ENCODE measurements at regions not wholly inside any gene's neighbourhood (a gene's known extent, or its start where the extent isn't known, plus 50 kb on each side); places are given as distances from the start of the nearest gene placed in this dataset.

- no peak overlapping the region for H3K9ac ChIP-seq (ENCODE audit: low read length)
- TF ChIP-seq, protein P1, sequence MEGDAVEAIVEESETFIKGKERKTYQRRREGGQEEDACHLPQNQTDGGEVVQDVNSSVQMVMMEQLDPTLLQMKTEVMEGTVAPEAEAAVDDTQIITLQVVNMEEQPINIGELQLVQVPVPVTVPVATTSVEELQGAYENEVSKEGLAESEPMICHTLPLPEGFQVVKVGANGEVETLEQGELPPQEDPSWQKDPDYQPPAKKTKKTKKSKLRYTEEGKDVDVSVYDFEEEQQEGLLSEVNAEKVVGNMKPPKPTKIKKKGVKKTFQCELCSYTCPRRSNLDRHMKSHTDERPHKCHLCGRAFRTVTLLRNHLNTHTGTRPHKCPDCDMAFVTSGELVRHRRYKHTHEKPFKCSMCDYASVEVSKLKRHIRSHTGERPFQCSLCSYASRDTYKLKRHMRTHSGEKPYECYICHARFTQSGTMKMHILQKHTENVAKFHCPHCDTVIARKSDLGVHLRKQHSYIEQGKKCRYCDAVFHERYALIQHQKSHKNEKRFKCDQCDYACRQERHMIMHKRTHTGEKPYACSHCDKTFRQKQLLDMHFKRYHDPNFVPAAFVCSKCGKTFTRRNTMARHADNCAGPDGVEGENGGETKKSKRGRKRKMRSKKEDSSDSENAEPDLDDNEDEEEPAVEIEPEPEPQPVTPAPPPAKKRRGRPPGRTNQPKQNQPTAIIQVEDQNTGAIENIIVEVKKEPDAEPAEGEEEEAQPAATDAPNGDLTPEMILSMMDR (IDR thresholded peaks at IDR 0.05; ENCODE audit: low read length), result no peak
- TF ChIP-seq EZH2 (IDR thresholded peaks at IDR 0.05; ENCODE audit: borderline replicate concordance, low read length), result no peak
- no peaks in the 10 kb centered on the region for H3K4me1 ChIP-seq (ENCODE audit: insufficient read depth, low read length, severe bottlenecking)
- no peaks in the 10 kb centered on the region for H3K36me3 ChIP-seq (ENCODE audit: insufficient read depth, low read length)
- peaks cover 3% of the 10 kb centered on the region; the same call in 1 of the 2 replicates for H3F3A ChIP-seq (ENCODE audit: insufficient read depth, low read length)
- H3K79me2 ChIP-seq (ENCODE audit: insufficient read depth, low read length), result no peaks in the 10 kb centered on the region
- no peak overlapping the region for H3K4me2 ChIP-seq (ENCODE audit: low read length)
- H3K4me3 ChIP-seq (ENCODE audit: low read depth, low read length, poor library complexity, severe bottlenecking), result no peak overlapping the region
- H2AFZ ChIP-seq (ENCODE audit: low read length), result no peak overlapping the region
- H3K9me2 ChIP-seq (ENCODE audit: low read depth, low read length), result no peaks in the 10 kb centered on the region
- no peaks in the 10 kb centered on the region for H4K20me1 ChIP-seq (ENCODE audit: insufficient read depth, low read length)
- H3K27ac ChIP-seq (ENCODE audit: low read depth, low read length, poor library complexity, severe bottlenecking), result no peak overlapping the region
- H3K9me3 ChIP-seq (ENCODE audit: low read length), result no peaks in the 10 kb centered on the region
- H3K27me3 ChIP-seq (ENCODE audit: insufficient read depth, low read length), result no peaks in the 10 kb centered on the region
These were observed 718.2 kb upstream of the LRRN3 start for GRCh38 chr7:110372685-110373084.

DNA sequence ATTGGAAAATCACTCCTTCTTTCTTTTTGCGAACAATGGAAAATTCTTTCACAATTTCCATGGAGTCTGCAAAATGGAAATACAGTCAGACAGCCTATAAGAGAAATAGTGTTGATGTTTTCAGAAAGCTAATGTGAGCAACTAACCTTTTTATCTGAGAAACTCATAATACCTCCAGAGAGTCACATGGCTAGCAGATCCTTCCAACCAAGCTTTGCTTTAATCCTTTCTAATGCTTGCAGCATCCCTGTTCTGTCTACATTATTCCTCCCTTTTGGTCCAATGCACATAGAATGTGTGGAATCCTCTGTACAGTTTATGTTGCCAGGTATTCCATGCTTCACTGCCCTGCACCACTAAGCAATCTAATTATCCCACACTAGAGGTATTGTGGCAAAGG lies 717.5 kb upstream of the LRRN3 start:
- H2AFZ ChIP-seq (ENCODE audit: low read length), result no peak overlapping the region
- H3K27ac ChIP-seq (ENCODE audit: low read depth, low read length, poor library complexity, severe bottlenecking), result no peak overlapping the region
- no peak for TF ChIP-seq EZH2 (IDR thresholded peaks at IDR 0.05; ENCODE audit: borderline replicate concordance, low read length)
- TF ChIP-seq, protein P1 (IDR thresholded peaks at IDR 0.05; ENCODE audit: low read length), result no peak

DNA sequence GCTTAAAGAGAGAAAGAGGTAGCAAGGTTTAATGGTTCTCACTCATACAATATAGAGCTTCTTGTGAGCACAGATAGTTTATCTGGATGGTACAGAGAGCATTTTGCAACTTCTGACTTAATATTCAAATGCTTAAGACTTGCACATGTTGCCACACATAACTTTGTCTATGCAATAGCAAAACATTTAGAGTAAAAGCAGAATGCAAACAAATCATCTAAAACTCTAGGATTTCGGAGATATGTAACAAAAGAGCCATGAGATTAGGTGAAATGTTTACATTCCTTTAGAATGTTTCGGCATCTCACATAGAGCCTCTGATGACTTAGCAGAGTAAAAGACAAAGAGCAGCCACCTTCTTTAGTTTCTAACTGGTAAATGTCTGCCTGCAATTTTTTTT lies 717.1 kb upstream of the LRRN3 start:
- H3K4me1 ChIP-seq (ENCODE audit: insufficient read depth, low read length, severe bottlenecking), result no peaks in the 10 kb centered on the region
- H3K36me3 ChIP-seq (ENCODE audit: insufficient read depth, low read length), result no peaks in the 10 kb centered on the region
- no peak overlapping the region for H3K4me2 ChIP-seq (ENCODE audit: low read length)
- H3K9me2 ChIP-seq (ENCODE audit: low read depth, low read length), result no peaks in the 10 kb centered on the region
- no peaks in the 10 kb centered on the region for H3K79me2 ChIP-seq (ENCODE audit: insufficient read depth, low read length)
- no peak for TF ChIP-seq EZH2 (IDR thresholded peaks at IDR 0.05; ENCODE audit: borderline replicate concordance, low read length)
- TF ChIP-seq, protein P1 (IDR thresholded peaks at IDR 0.05; ENCODE audit: low read length), result no peak
- H3F3A ChIP-seq (ENCODE audit: insufficient read depth, low read length), result peaks cover 3% of the 10 kb centered on the region; the same call in 1 of the 2 replicates
- H3K27me3 ChIP-seq (ENCODE audit: insufficient read depth, low read length), result no peaks in the 10 kb centered on the region
- no peaks in the 10 kb centered on the region for H4K20me1 ChIP-seq (ENCODE audit: insufficient read depth, low read length)
- H3K9ac ChIP-seq (ENCODE audit: low read length), result no peak overlapping the region
- H3K27ac ChIP-seq (ENCODE audit: low read depth, low read length, poor library complexity, severe bottlenecking), result no peak overlapping the region
- H3K9me3 ChIP-seq (ENCODE audit: low read length), result no peaks in the 10 kb centered on the region
- H2AFZ ChIP-seq (ENCODE audit: low read length), result no peak overlapping the region
- no peak overlapping the region for H3K4me3 ChIP-seq (ENCODE audit: low read depth, low read length, poor library complexity, severe bottlenecking)

More for the DNA sequence above, 717.5 kb upstream of the LRRN3 start:
- no peaks in the 10 kb centered on the region for H3K27me3 ChIP-seq (ENCODE audit: insufficient read depth, low read length)
- H3K4me3 ChIP-seq (ENCODE audit: low read depth, low read length, poor library complexity, severe bottlenecking), result no peak overlapping the region
- H3K36me3 ChIP-seq (ENCODE audit: insufficient read depth, low read length), result no peaks in the 10 kb centered on the region
- H3K4me2 ChIP-seq (ENCODE audit: low read length), result no peak overlapping the region
- peaks cover 3% of the 10 kb centered on the region; the same call in 1 of the 2 replicates for H3F3A ChIP-seq (ENCODE audit: insufficient read depth, low read length)
- H3K4me1 ChIP-seq (ENCODE audit: insufficient read depth, low read length, severe bottlenecking), result no peaks in the 10 kb centered on the region
- no peaks in the 10 kb centered on the region for H3K9me2 ChIP-seq (ENCODE audit: low read depth, low read length)
- H3K79me2 ChIP-seq (ENCODE audit: insufficient read depth, low read length), result no peaks in the 10 kb centered on the region
- no peak overlapping the region for H3K9ac ChIP-seq (ENCODE audit: low read length)
- H3K9me3 ChIP-seq (ENCODE audit: low read length), result no peaks in the 10 kb centered on the region
- no peaks in the 10 kb centered on the region for H4K20me1 ChIP-seq (ENCODE audit: insufficient read depth, low read length)
